NCI-H1048 (cell line): ENCODE measurements at regions not wholly inside any gene's neighbourhood (a gene's known extent, or its start where the extent isn't known, plus 50 kb on each side); places are given as distances from the start of the nearest gene placed in this dataset.

Source experiments
- DNase-seq: peaks from one replicate; lab custom pipeline; 2025; lab: John Stamatoyannopoulos, UW

GRCh38 chr9:13646500-13647021 is 367.1 kb upstream of the MPDZ start:
- DNase-seq = no peak

- DNase-seq = no peak
Observed at GRCh38 chr9:13645557-13645956, 366.1 kb upstream of the MPDZ start.

GRCh38 chr9:13644675-13645074 is 365.2 kb upstream of the MPDZ start:
- no peak for DNase-seq

GRCh38 chr9:13642646-13643045 is 363.2 kb upstream of the MPDZ start:
- no peak for DNase-seq

GRCh38 chr9:13629067-13629466 is 349.6 kb upstream of the MPDZ start:
- no peak for DNase-seq

- DNase-seq = no peak
Observed at GRCh38 chr9:13628526-13628925, 349.0 kb upstream of the MPDZ start.

- DNase-seq = no peak
Observed at GRCh38 chr9:13627502-13627901, 348.0 kb upstream of the MPDZ start.

- no peak for DNase-seq
Observed at GRCh38 chr9:13627071-13627470, 347.6 kb upstream of the MPDZ start.

GRCh38 chr9:13626601-13627000 is 347.1 kb upstream of the MPDZ start:
- no peak for DNase-seq

- DNase-seq = no peak
Observed at GRCh38 chr9:13621872-13622564, 342.5 kb upstream of the MPDZ start.

GRCh38 chr9:13616491-13617035 is 337.1 kb upstream of the MPDZ start:
- no peak for DNase-seq

- DNase-seq = no peak
Observed at GRCh38 chr9:13615660-13616490, 336.4 kb upstream of the MPDZ start.

- no peak for DNase-seq
Observed at GRCh38 chr9:13614060-13614459, 334.6 kb upstream of the MPDZ start.

- no peak for DNase-seq
Observed at GRCh38 chr9:13613296-13613695, 333.8 kb upstream of the MPDZ start.

- DNase-seq = no peak
Observed at GRCh38 chr9:13608451-13608850, 329.0 kb upstream of the MPDZ start.

- DNase-seq = no peak
Observed at GRCh38 chr9:13607481-13608441, 328.3 kb upstream of the MPDZ start.

- DNase-seq = no peak
Observed at GRCh38 chr9:13606586-13606985, 327.1 kb upstream of the MPDZ start.

- DNase-seq = no peak
Observed at GRCh38 chr9:13603921-13604320, 324.4 kb upstream of the MPDZ start.

- no peak for DNase-seq
Observed at GRCh38 chr9:13598738-13599137, 319.2 kb upstream of the MPDZ start.

GRCh38 chr9:13597427-13597826 is 317.9 kb upstream of the MPDZ start:
- DNase-seq = no peak

- no peak for DNase-seq
Observed at GRCh38 chr9:13597004-13597403, 317.5 kb upstream of the MPDZ start.
